MM.1S (cell line): ENCODE measurements at regions not wholly inside any gene's neighbourhood (a gene's known extent, or its start where the extent isn't known, plus 50 kb on each side); places are given as distances from the start of the nearest gene placed in this dataset.

Experiments used
- DNase-seq: peaks from one replicate; pipeline ENCODE4 v3.0.0-alpha.2; 2015
- H2AFZ ChIP-seq: fragments of 300-600 bp; sonication (generic); 2 replicates; pipeline ENCODE4 v1.6.0; 2016; ENCODE audit warnings: antibody characterized with exemption, low read length
- H3F3A ChIP-seq: fragments of 300-600 bp; sonication (generic); 2 replicates; pipeline ENCODE4 v1.6.1; 2016; ENCODE audit warnings: mild to moderate bottlenecking, antibody characterized with exemption, low read length, moderate library complexity, mixed read lengths; ENCODE audit not compliant: insufficient read depth
- H3K27ac ChIP-seq: fragments of 300-600 bp; sonication (generic); 2 replicates; pipeline ENCODE4 v1.5.1; 2016; ENCODE audit warnings: mild to moderate bottlenecking, low read length
- H3K27me3 ChIP-seq: fragments of 300-600 bp; sonication (generic); replicated peaks from 2 replicates; pipeline ENCODE4 v1.6.0; 2016; ENCODE audit warnings: low read length; ENCODE audit not compliant: insufficient read depth
- H3K36me3 ChIP-seq: fragments of 300-600 bp; sonication (generic); replicated peaks from 2 replicates; pipeline ENCODE4 v1.6.1; 2016; ENCODE audit warnings: mild to moderate bottlenecking, low read length, mixed read lengths; ENCODE audit not compliant: insufficient read depth
- H3K4me1 ChIP-seq: fragments of 300-600 bp; sonication (generic); 2 replicates; pipeline ENCODE4 v1.6.1; 2016; ENCODE audit warnings: low read length, mixed read lengths
- H3K4me2 ChIP-seq: fragments of 300-600 bp; sonication (generic); 2 replicates; pipeline ENCODE4 v1.6.0; 2016; ENCODE audit warnings: low read depth, low read length
- H3K4me3 ChIP-seq: fragments of 300-600 bp; sonication (generic); 2 replicates; pipeline ENCODE4 v1.5.1; 2016; ENCODE audit warnings: low read length, mixed read lengths
- H3K79me2 ChIP-seq: fragments of 300-600 bp; sonication (generic); 2 replicates; pipeline ENCODE4 v1.6.1; 2016; ENCODE audit warnings: mixed run types, low read length, mixed read lengths
- H3K9ac ChIP-seq: fragments of 300-600 bp; sonication (generic); 2 replicates; pipeline ENCODE4 v1.6.1; 2016; ENCODE audit warnings: low read length, mixed read lengths
- H3K9me2 ChIP-seq: fragments of 300-600 bp; sonication (generic); replicated peaks from 2 replicates; pipeline ENCODE4 v1.6.1; 2016; ENCODE audit warnings: mild to moderate bottlenecking, low read length, mixed read lengths; ENCODE audit not compliant: insufficient read depth
- H3K9me3 ChIP-seq: fragments of 300-600 bp; sonication (generic); replicated peaks from 2 replicates; pipeline ENCODE4 v1.6.1; 2016; ENCODE audit warnings: mild to moderate bottlenecking, low read length, mixed read lengths; ENCODE audit not compliant: insufficient read depth
- H4K20me1 ChIP-seq: fragments of 300-600 bp; sonication (generic); 2 replicates; pipeline ENCODE4 v1.6.1; 2016; ENCODE audit warnings: mild to moderate bottlenecking, low read length, moderate library complexity, mixed read lengths; ENCODE audit not compliant: insufficient read depth
- EZH2 ChIP-seq: fragments of 300-600 bp; sonication (generic); optimal IDR thresholded peaks from 2 replicates; pipeline ENCODE3; 2017; ENCODE audit warnings: low read depth, mild to moderate bottlenecking, antibody characterized with exemption, low read length, mixed read lengths
- EZH2phosphoT487 ChIP-seq: fragments of 300-600 bp; sonication (generic); IDR thresholded peaks from 2 replicates; pipeline ENCODE4 v1.6.1; 2018; ENCODE audit warnings: antibody characterized with exemption, low read length
- TF ChIP-seq, protein P1 (sequence below): fragments of 300-600 bp; sonication (generic); IDR thresholded peaks from 2 replicates; pipeline ENCODE4 v1.5.1; 2016; ENCODE audit warnings: antibody characterized with exemption, low read length, mixed read lengths

DNA sequence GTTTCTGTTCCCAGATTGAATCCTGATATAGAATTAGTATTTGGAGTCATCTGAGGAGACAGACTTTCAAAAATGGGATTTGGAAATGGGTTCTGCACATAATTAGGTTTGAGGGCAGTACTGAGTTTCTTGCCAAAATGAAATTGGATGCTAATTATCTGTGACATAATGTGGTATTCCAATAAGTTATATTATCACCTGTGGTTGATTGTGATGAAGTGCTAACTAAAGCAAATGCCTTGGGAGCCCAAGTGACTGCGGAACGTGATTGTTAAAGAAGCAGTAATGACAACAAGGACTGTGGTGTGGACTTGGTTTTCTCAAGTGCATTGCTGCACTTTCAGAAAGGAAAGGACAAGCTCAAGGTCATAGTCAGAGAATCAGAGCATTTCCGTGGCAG, 337.0 kb downstream of the IPO8 start:
- no peak overlapping the region for H3K9ac ChIP-seq
- TF ChIP-seq, protein P1, sequence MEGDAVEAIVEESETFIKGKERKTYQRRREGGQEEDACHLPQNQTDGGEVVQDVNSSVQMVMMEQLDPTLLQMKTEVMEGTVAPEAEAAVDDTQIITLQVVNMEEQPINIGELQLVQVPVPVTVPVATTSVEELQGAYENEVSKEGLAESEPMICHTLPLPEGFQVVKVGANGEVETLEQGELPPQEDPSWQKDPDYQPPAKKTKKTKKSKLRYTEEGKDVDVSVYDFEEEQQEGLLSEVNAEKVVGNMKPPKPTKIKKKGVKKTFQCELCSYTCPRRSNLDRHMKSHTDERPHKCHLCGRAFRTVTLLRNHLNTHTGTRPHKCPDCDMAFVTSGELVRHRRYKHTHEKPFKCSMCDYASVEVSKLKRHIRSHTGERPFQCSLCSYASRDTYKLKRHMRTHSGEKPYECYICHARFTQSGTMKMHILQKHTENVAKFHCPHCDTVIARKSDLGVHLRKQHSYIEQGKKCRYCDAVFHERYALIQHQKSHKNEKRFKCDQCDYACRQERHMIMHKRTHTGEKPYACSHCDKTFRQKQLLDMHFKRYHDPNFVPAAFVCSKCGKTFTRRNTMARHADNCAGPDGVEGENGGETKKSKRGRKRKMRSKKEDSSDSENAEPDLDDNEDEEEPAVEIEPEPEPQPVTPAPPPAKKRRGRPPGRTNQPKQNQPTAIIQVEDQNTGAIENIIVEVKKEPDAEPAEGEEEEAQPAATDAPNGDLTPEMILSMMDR, result no peak
- TF ChIP-seq EZH2 (no peak), EZH2phosphoT487 (no peak)
- no peaks in the 10 kb centered on the region for H3K79me2 ChIP-seq
- H3K4me2 ChIP-seq, result no peak overlapping the region
- no peaks in the 10 kb centered on the region for H4K20me1 ChIP-seq
- no peaks in the 10 kb centered on the region for H3K4me1 ChIP-seq
- DNase-seq, result no peak
- H3K27me3 ChIP-seq, result no peaks in the 10 kb centered on the region
- no peak overlapping the region for H3K4me3 ChIP-seq
- no peaks in the 10 kb centered on the region for H3F3A ChIP-seq
- no peaks in the 10 kb centered on the region for H3K9me3 ChIP-seq
- no peaks in the 10 kb centered on the region for H3K36me3 ChIP-seq
- no peak overlapping the region for H2AFZ ChIP-seq
- no peaks in the 10 kb centered on the region for H3K9me2 ChIP-seq
- H3K27ac ChIP-seq, result no peak overlapping the region

DNA sequence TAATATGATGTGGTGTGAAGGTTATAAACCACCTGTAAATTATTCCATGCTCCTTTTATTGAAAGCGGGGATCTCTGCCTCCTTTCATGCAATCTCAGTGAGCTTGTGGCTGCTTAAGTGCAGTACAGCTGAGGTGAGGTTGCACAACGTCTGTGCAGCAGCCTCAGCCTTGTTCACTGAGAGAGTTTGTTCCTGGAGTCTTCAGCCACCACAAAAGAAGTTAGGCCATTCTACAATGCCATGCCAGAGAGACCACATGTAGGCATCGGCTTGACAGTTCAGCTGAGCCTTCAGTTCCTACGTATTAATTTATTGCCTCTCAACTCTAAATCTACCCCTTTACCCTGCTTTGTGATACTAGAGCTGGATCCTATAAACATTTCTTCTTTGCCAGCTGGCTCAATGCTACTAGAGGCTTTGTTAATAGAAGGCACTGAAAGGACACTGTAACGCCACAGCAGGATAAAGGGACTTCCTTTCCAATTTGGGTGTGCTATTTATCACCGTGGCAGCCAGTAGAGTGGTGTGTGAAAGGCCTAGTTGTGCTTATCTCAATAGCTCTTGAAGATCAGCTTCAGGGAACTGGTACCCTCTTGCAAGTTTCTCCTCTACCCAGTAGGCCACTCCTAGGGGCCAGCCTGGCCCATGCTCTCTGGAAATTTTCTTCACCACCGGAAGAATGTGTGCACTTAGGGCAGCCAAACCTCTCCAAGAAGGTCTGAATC, 337.7 kb downstream of the IPO8 start:
- no peak overlapping the region for H3K9ac ChIP-seq
- H3K4me2 ChIP-seq, result no peak overlapping the region
- H3K9me3 ChIP-seq, result no peaks in the 10 kb centered on the region
- no peaks in the 10 kb centered on the region for H3K36me3 ChIP-seq
- no peaks in the 10 kb centered on the region for H4K20me1 ChIP-seq
- H3F3A ChIP-seq, result no peaks in the 10 kb centered on the region
- TF ChIP-seq EZH2 (no peak), EZH2phosphoT487 (no peak)
- TF ChIP-seq, protein P1, result no peak
- H3K27me3 ChIP-seq, result no peaks in the 10 kb centered on the region
- DNase-seq, result no peak
- H2AFZ ChIP-seq, result no peak overlapping the region
- no peaks in the 10 kb centered on the region for H3K79me2 ChIP-seq
- H3K4me1 ChIP-seq, result no peaks in the 10 kb centered on the region
- H3K4me3 ChIP-seq, result no peak overlapping the region
- H3K27ac ChIP-seq, result no peak overlapping the region
- no peaks in the 10 kb centered on the region for H3K9me2 ChIP-seq

DNA sequence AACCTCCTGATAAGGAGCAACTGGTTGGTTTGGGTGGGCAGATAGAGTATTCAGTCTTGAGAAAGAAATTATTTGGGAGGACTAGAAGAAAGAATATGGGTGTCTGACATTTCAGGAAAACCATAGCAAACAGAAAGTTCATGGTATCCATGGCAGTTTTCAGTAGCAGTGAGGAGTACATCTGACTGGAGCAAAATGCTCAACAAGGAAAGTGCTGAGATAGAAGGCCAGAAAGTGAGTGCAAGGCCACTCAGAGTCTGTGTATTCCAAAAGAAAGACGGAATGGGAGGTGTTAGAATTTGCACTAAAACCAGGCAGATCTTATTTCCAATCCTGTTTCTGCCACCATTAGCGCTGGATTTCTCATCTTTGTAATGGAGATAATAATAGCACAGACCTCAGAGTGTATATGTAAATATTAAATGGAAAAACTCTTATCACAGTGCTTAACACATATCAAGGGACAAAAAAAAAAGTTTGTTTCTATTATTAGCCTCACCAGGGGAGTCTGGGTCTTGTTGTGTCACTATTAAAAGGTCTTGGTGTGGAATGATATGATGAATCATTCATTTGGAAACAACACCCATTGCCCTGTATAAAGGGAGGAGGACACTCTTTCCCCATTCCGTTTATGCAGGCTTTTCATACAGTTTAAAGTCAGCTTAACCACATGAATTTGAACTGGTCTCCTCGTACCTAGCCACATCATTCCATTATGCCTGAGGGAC, 349.8 kb downstream of the IPO8 start:
- Histone ChIP-seq H2AFZ (no peak overlapping the region), H3K9me3 (no peaks in the 10 kb centered on the region), H3K36me3 (no peaks in the 10 kb centered on the region), H3K4me2 (no peak overlapping the region), H3K27me3 (no peaks in the 10 kb centered on the region), H3K4me1 (no peaks in the 10 kb centered on the region), H3K79me2 (no peaks in the 10 kb centered on the region), H3K27ac (no peak overlapping the region), H3K9me2 (no peaks in the 10 kb centered on the region), H4K20me1 (no peaks in the 10 kb centered on the region), H3F3A (no peaks in the 10 kb centered on the region), H3K9ac (no peak overlapping the region), H3K4me3 (no peak overlapping the region)
- no peak for TF ChIP-seq EZH2phosphoT487
- DNase-seq, result no peak

DNA sequence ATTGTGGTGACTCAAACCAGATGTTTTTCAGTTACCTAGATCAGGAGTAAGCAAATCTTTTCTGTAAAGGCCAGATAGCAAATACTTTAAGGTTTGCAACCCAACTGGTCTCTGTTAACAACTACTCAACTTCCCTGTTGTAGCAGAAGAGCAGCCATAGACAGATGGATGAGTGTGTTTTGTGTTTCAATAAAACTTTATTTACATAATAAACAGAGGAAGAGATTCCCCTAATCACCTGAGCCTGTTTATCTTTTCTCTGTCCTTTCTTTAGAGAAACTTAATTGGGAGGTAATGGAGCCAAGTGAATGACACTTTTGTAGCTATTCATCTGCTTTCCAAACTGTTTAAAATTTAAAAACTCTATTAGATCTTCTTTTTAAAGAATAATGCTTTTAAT, 365.1 kb downstream of the IPO8 start:
- Histone ChIP-seq H3F3A (no peaks in the 10 kb centered on the region), H3K27ac (no peak overlapping the region), H3K27me3 (no peaks in the 10 kb centered on the region), H3K4me1 (no peaks in the 10 kb centered on the region), H3K9ac (no peak overlapping the region), H3K4me3 (no peak overlapping the region), H2AFZ (no peak overlapping the region), H3K36me3 (no peaks in the 10 kb centered on the region), H3K9me2 (no peaks in the 10 kb centered on the region), H4K20me1 (no peaks in the 10 kb centered on the region), H3K4me2 (no peak overlapping the region), H3K79me2 (no peaks in the 10 kb centered on the region), H3K9me3 (no peaks in the 10 kb centered on the region)
- TF ChIP-seq EZH2phosphoT487 (no peak), EZH2 (no peak)
- TF ChIP-seq, protein P1, result no peak
- no peak for DNase-seq
